Endothelial cell (in vitro differentiated cells): ENCODE measurements at regions not wholly inside any gene's neighbourhood (a gene's known extent, or its start where the extent isn't known, plus 50 kb on each side); places are given as distances from the start of the nearest gene placed in this dataset.
"Not testable (repeated sequence)": the region's sequence is repeated elsewhere in the genome, so short reads cannot be mapped to it uniquely, and the experiment has no call there.

Experiments
- DNase-seq: peaks from one replicate; pipeline ENCODE4 v3.0.0; 2021; ENCODE audit warnings: low spot score
- H3K27ac Mint-ChIP-seq: one replicate; pipeline ENCODE4 v1.8.0; 2021; ENCODE audit warnings: mixed read lengths, inconsistent platforms; ENCODE audit not compliant: unreplicated experiment
- H3K27me3 Mint-ChIP-seq: one replicate; pipeline ENCODE4 v1.8.0; 2021; ENCODE audit warnings: mild to moderate bottlenecking, moderate library complexity, mixed read lengths, inconsistent platforms; ENCODE audit not compliant: unreplicated experiment
- H3K36me3 Mint-ChIP-seq: one replicate; pipeline ENCODE4 v1.8.0; 2021; ENCODE audit warnings: mild to moderate bottlenecking, low read depth, mixed read lengths, inconsistent platforms; ENCODE audit not compliant: unreplicated experiment
- H3K4me1 Mint-ChIP-seq: one replicate; pipeline ENCODE4 v1.8.0; 2021; ENCODE audit warnings: mild to moderate bottlenecking, mixed read lengths, inconsistent platforms; ENCODE audit not compliant: unreplicated experiment
- H3K4me3 Mint-ChIP-seq: one replicate; pipeline ENCODE4 v1.8.0; 2021; ENCODE audit warnings: mild to moderate bottlenecking, mixed read lengths, inconsistent platforms; ENCODE audit not compliant: unreplicated experiment
- H3K9me3 Mint-ChIP-seq: one replicate; pipeline ENCODE4 v1.8.0; 2021; ENCODE audit warnings: mixed read lengths, inconsistent platforms; ENCODE audit not compliant: unreplicated experiment
- CTCF ChIP-seq: fragments of 200-600 bp; sonication (generic); IDR thresholded peaks from one replicate; pipeline ENCODE4 v1.5.0; 2021; ENCODE audit warnings: antibody characterized with exemption; ENCODE audit not compliant: unreplicated experiment

GRCh38 chr7:113307147-113307546 is 188.8 kb upstream of the SMIM30 start:
- TF ChIP-seq CTCF = no peak
- Mint-ChIP-seq H3K4me3 (no peak overlapping the region), H3K27me3 (no peaks in the 10 kb centered on the region), H3K27ac (no peak overlapping the region), H3K36me3 (no peaks in the 10 kb centered on the region), H3K4me1 (no peaks in the 10 kb centered on the region), H3K9me3 (no peaks in the 10 kb centered on the region)
- DNase-seq = no peak

GRCh38 chr7:113306302-113306701 is 187.9 kb upstream of the SMIM30 start:
- Mint-ChIP-seq H3K9me3 (no peaks in the 10 kb centered on the region), H3K27me3 (no peaks in the 10 kb centered on the region), H3K4me3 (no peak overlapping the region), H3K4me1 (no peaks in the 10 kb centered on the region), H3K36me3 (no peaks in the 10 kb centered on the region), H3K27ac (no peak overlapping the region)
- no peak for TF ChIP-seq CTCF
- DNase-seq = no peak

- H3K27ac Mint-ChIP-seq = no peak overlapping the region
- no peaks in the 10 kb centered on the region for H3K9me3 Mint-ChIP-seq
- DNase-seq = no peak
- no peak overlapping the region for H3K4me3 Mint-ChIP-seq
- no peaks in the 10 kb centered on the region for H3K36me3 Mint-ChIP-seq
- TF ChIP-seq CTCF = no peak
- no peaks in the 10 kb centered on the region for H3K27me3 Mint-ChIP-seq
- H3K4me1 Mint-ChIP-seq = no peaks in the 10 kb centered on the region
Measured at GRCh38 chr7:113304104-113304503, 185.8 kb upstream of the SMIM30 start.

GRCh38 chr7:113303388-113303787 is 185.0 kb upstream of the SMIM30 start:
- not testable (repeated sequence) for H3K36me3 Mint-ChIP-seq, DNase-seq, H3K9me3 Mint-ChIP-seq, H3K4me3 Mint-ChIP-seq, H3K4me1 Mint-ChIP-seq, H3K27me3 Mint-ChIP-seq, H3K27ac Mint-ChIP-seq

GRCh38 chr7:113301983-113302382 is 183.6 kb upstream of the SMIM30 start:
- Mint-ChIP-seq H3K27me3 (no peaks in the 10 kb centered on the region), H3K9me3 (no peaks in the 10 kb centered on the region), H3K4me1 (no peaks in the 10 kb centered on the region), H3K27ac (no peak overlapping the region), H3K4me3 (no peak overlapping the region), H3K36me3 (no peaks in the 10 kb centered on the region)
- no peak for TF ChIP-seq CTCF
- DNase-seq = no peak

- Mint-ChIP-seq H3K27ac (no peak overlapping the region), H3K27me3 (no peaks in the 10 kb centered on the region), H3K36me3 (no peaks in the 10 kb centered on the region), H3K9me3 (no peaks in the 10 kb centered on the region), H3K4me1 (no peaks in the 10 kb centered on the region), H3K4me3 (no peak overlapping the region)
- DNase-seq = no peak
- no peak for TF ChIP-seq CTCF
Measured at GRCh38 chr7:113301141-113301540, 182.8 kb upstream of the SMIM30 start.
